K562 (cell line): ENCODE measurements at regions not wholly inside any gene's neighbourhood (a gene's known extent, or its start where the extent isn't known, plus 50 kb on each side); places are given as distances from the start of the nearest gene placed in this dataset.

ENCODE experiments used
- ATF6 ChIP-seq: sonication (generic); formaldehyde crosslinking; IDR thresholded peaks from 2 replicates; pipeline ENCODE4 v1.4.0; 2020; ENCODE audit warnings: mild to moderate bottlenecking, missing genetic modification reagents
- GTF3C2 ChIP-seq: IDR thresholded peaks from 3 replicates; pipeline ENCODE4 v1.6.1; 2011; ENCODE audit warnings: borderline replicate concordance, mild to moderate bottlenecking, moderate library complexity; ENCODE audit not compliant: insufficient read length; ENCODE audit errors: extremely low read depth
- ILK ChIP-seq: fragments of 450-650 bp; IDR thresholded peaks from 2 replicates; pipeline ENCODE4 v1.6.1; 2016; ENCODE audit warnings: missing genetic modification characterization, low read depth, mild to moderate bottlenecking, missing compliant biosample characterization, moderate library complexity, borderline replicate concordance
- MTF1 ChIP-seq: fragments of 250-450 bp; sonication (Bioruptor Pico); IDR thresholded peaks from 2 replicates; pipeline ENCODE4 v1.9.0; 2021; ENCODE audit warnings: moderate library complexity, mild to moderate bottlenecking, inconsistent platforms, borderline replicate concordance
- TEAD4 ChIP-seq, 2 experiments: sonication (generic) in 1 of 2; formaldehyde crosslinking in 1 of 2; IDR thresholded peaks; 2 replicates each; pipeline versions ENCODE4 v1.6.1 to v1.8.0; 2012 to 2022; ENCODE audit warnings: borderline replicate concordance in 1 of 2, inconsistent platforms in 1 of 2, low read length in 1 of 2, mild to moderate bottlenecking in 1 of 2, missing genetic modification reagents in 1 of 2
- TRIM24 ChIP-seq, 2 experiments: fragments of 450-650 bp; IDR thresholded peaks; 2 replicates each; pipeline ENCODE4 v1.6.1; 2016
- ZBTB26 ChIP-seq: fragments of 450-650 bp; formaldehyde crosslinking; IDR thresholded peaks from 2 replicates; pipeline ENCODE4 v1.4.0; 2022; ENCODE audit warnings: missing genetic modification characterization

- TF ChIP-seq GTF3C2 = no peak
- TF ChIP-seq MTF1 = 0 out of 2 replicates have a peak, but pooled peaks have one; percentile 58
- TF ChIP-seq TEAD4 (IDR thresholded peaks at IDR 0.05; ENCODE audit: low read length) = 0 out of 2 replicates have a peak, but pooled peaks have one; percentile 7
- TF ChIP-seq TEAD4 (CRISPR knock-in tag; IDR thresholded peaks at IDR 0.05; ENCODE audit: borderline replicate concordance) = no peak
- TF ChIP-seq ILK = no peak
- no peak for TF ChIP-seq ATF6
- peak; percentile 70 for TF ChIP-seq ZBTB26
- TF ChIP-seq TRIM24 (IDR thresholded peaks at IDR 0.05) = peak; percentile 7 to 39; a peak in 3 of 4 replicates
Observed at GRCh38 chr3:14254812-14255702, 76.4 kb downstream of the LSM3 start (continued).
